Prostate gland (tissue), 2 donors: ENCODE measurements at regions not wholly inside any gene's neighbourhood (a gene's known extent, or its start where the extent isn't known, plus 50 kb on each side); places are given as distances from the start of the nearest gene placed in this dataset.

ENCODE experiments used
- DNase-seq: peaks from one replicate; pipeline ENCODE4 v3.0.0-alpha.2; 2019; ENCODE audit warnings: low spot score
- H3K27ac ChIP-seq, 2 donors: fragments of 200-600 bp; sonication (generic); 2 replicates each; pipeline ENCODE4 v1.5.1; 2017 to 2019
- H3K27me3 ChIP-seq: fragments of 200-600 bp; sonication (generic); replicated peaks from 2 replicates; pipeline ENCODE4 v1.5.1; 2019; ENCODE audit not compliant: insufficient read depth
- H3K36me3 ChIP-seq, 2 donors: fragments of 200-600 bp; sonication (generic); 1 replicate in 1 of 2; 2 replicates in 1 of 2; pipeline versions ENCODE4 v1.5.1 to v1.8.1; 2017 to 2019
- H3K4me1 ChIP-seq: fragments of 200-600 bp; sonication (generic); replicated peaks from 2 replicates; pipeline ENCODE4 v1.5.1; 2019
- H3K4me3 ChIP-seq, 2 donors: fragments of 200-600 bp; sonication (generic); 2 replicates each; pipeline ENCODE4 v1.5.1; 2017 to 2019
- H3K9me3 ChIP-seq: fragments of 200-600 bp; sonication (generic); 2 replicates; pipeline ENCODE4 v1.5.1; 2017
- CTCF ChIP-seq, 4 experiments: fragments of 200-600 bp in 2 of 4; fragments of 450-650 bp in 2 of 4; sonication (generic) in 2 of 4; IDR thresholded peaks; 1 replicate in 3 of 4; 2 replicates in 1 of 4; pipeline ENCODE4 v1.5.1; 2016 to 2019; ENCODE audit warnings: antibody characterized with exemption in 4 of 4, mild to moderate bottlenecking in 2 of 4, moderate library complexity in 2 of 4
- POLR2A ChIP-seq: fragments of 450-650 bp; IDR thresholded peaks from one replicate; pipeline ENCODE4 v1.6.1; 2016; ENCODE audit warnings: antibody characterized with exemption, mild to moderate bottlenecking
- POLR2AphosphoS5 ChIP-seq: sonication (generic); formaldehyde crosslinking; IDR thresholded peaks from one replicate; pipeline ENCODE4 v1.6.1; 2017; ENCODE audit warnings: antibody characterized with exemption
- WGBS: methylation state at CpG from one replicate; pipeline ENCODE4 v1.1.5; 2018; 5-methylcytosine and 5-hydroxymethylcytosine counted together
- intact Hi-C: fragments of 100-400 bp; cut with DNase I; formaldehyde crosslinking; loops from one replicate; pipeline ENCODE4 v1.14.2; 2022

- Histone ChIP-seq H3K4me1 (peaks cover 3% of the 10 kb centered on the region), H3K4me3 (no peak overlapping the region), H3K27me3 (no peaks in the 10 kb centered on the region), H3K36me3 (no peaks in the 10 kb centered on the region), H3K9me3 (no peaks in the 10 kb centered on the region), H3K27ac (no peak overlapping the region)
- DNase-seq, result no peak
- no peak for TF ChIP-seq POLR2A
- TF ChIP-seq POLR2AphosphoS5, result no peak
- no peak for TF ChIP-seq CTCF (IDR thresholded peaks at IDR 0.05)
- intact Hi-C loops, result no loop called here
- WGBS, result 65% methylated on average over 3 of the region's 3 CpGs
Measured at GRCh38 chr3:71868876-71869275, 83.9 kb upstream of the PROK2 start.

- WGBS, result 45% methylated on average over 2 of the region's 2 CpGs
- intact Hi-C loops, result no loop called here
- Histone ChIP-seq H3K9me3 (no peaks in the 10 kb centered on the region), H3K27ac (no peak overlapping the region), H3K4me3 (no peak overlapping the region), H3K4me1 (no peaks in the 10 kb centered on the region), H3K27me3 (no peaks in the 10 kb centered on the region), H3K36me3 (no peaks in the 10 kb centered on the region)
- TF ChIP-seq POLR2A, result no peak
- TF ChIP-seq CTCF (IDR thresholded peaks at IDR 0.05), result no peak
- no peak for TF ChIP-seq POLR2AphosphoS5
- DNase-seq, result no peak
Measured at GRCh38 chr3:71865727-71866126, 80.8 kb upstream of the PROK2 start.

GRCh38 chr3:71863563-71864190 is 78.7 kb upstream of the PROK2 start:
- no peaks in the 10 kb centered on the region for H3K27me3 ChIP-seq
- H3K4me1 ChIP-seq, result no peaks in the 10 kb centered on the region
- H3K36me3 ChIP-seq, result no peaks in the 10 kb centered on the region
- intact Hi-C loops, result no loop called here
- H3K27ac ChIP-seq, result no peak overlapping the region
- DNase-seq, result no peak
- no peak overlapping the region for H3K4me3 ChIP-seq
- WGBS, result 73% methylated on average over 5 of the region's 5 CpGs
- no peaks in the 10 kb centered on the region for H3K9me3 ChIP-seq
- TF ChIP-seq POLR2A (no peak), POLR2AphosphoS5 (no peak), CTCF (IDR thresholded peaks at IDR 0.05) (no peak)

- TF ChIP-seq CTCF (IDR thresholded peaks at IDR 0.05) (no peak), POLR2A (no peak), POLR2AphosphoS5 (no peak)
- no peaks in the 10 kb centered on the region for H3K4me1 ChIP-seq
- WGBS, result 48% methylated on average over 2 of the region's 2 CpGs
- H3K4me3 ChIP-seq, result no peak overlapping the region
- H3K27me3 ChIP-seq, result no peaks in the 10 kb centered on the region
- no peak overlapping the region for H3K27ac ChIP-seq
- DNase-seq, result no peak
- intact Hi-C loops, result no loop called here
- H3K36me3 ChIP-seq, result no peaks in the 10 kb centered on the region
- H3K9me3 ChIP-seq, result no peaks in the 10 kb centered on the region
Measured at GRCh38 chr3:71862371-71863140, 77.6 kb upstream of the PROK2 start.

- WGBS, result 87% methylated on average over 3 of the region's 3 CpGs
- DNase-seq, result no peak
- H3K36me3 ChIP-seq, result no peaks in the 10 kb centered on the region
- no peak overlapping the region for H3K4me3 ChIP-seq
- no peaks in the 10 kb centered on the region for H3K9me3 ChIP-seq
- no peaks in the 10 kb centered on the region for H3K27me3 ChIP-seq
- no peak for TF ChIP-seq POLR2A
- TF ChIP-seq CTCF (IDR thresholded peaks at IDR 0.05), result peak in 3 of 4 experiments; percentile 12 to 49 (median 35)
- H3K27ac ChIP-seq, result no peak overlapping the region
- no peaks in the 10 kb centered on the region for H3K4me1 ChIP-seq
- intact Hi-C loops, result no loop called here
Measured at GRCh38 chr3:71859123-71859519, 74.2 kb upstream of the PROK2 start.
